ENCODE measurements at regions not wholly inside any gene's neighbourhood (a gene's known extent, or its start where the extent isn't known, plus 50 kb on each side); places are given as distances from the start of the nearest gene placed in this dataset.
A peak's percentile ranks its signal among the peaks of the same experiment; 100 is the strongest.

DNA sequence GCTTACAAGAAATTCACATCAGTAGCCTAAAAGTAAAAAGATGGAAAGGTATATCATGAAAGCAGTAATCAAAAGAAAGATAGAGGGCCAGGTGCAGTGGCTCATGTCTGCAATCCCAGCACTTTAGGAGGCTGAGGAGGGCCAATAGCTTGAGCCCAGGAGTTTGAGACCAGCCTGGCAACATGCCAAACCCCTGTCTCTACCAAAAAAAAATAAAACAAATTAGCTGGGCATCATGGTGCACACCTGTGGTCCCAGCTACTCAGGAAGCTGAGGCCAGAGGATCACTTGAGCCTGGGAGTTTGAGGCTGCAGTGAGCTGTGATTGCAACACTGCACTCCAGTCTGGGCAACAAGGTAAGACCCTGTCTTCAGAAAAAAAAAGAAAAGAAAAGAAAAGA is 55.5 kb downstream of the GSPT2 start:
- Histone ChIP-seq H3K36me3 (ENCODE audit: control insufficient read depth in 2 of 2, insufficient read depth in 2 of 2, low read length in 1 of 2) (no peaks in the 10 kb centered on the region), H3K4me3 (ENCODE audit: low read depth in 1 of 2, low read length in 2 of 2) (no peak overlapping the region), H3K9me3 (ENCODE audit: control insufficient read depth in 2 of 2, insufficient read depth in 1 of 2, low read depth in 1 of 2, low read length in 1 of 2) (no peaks in the 10 kb centered on the region), H3K27me3 (ENCODE audit: control insufficient read depth in 1 of 2, insufficient read depth in 2 of 2, low read length in 2 of 2) (peaks cover 0 to 3% of the 10 kb centered on the region in 2 donors), H3K27ac (ENCODE audit: low read depth in 2 of 2, low read length in 1 of 2) (no peak overlapping the region), H3K4me1 (ENCODE audit: control insufficient read depth in 2 of 2, insufficient read depth in 2 of 2, low read length in 1 of 2) (no peaks in the 10 kb centered on the region)

DNA sequence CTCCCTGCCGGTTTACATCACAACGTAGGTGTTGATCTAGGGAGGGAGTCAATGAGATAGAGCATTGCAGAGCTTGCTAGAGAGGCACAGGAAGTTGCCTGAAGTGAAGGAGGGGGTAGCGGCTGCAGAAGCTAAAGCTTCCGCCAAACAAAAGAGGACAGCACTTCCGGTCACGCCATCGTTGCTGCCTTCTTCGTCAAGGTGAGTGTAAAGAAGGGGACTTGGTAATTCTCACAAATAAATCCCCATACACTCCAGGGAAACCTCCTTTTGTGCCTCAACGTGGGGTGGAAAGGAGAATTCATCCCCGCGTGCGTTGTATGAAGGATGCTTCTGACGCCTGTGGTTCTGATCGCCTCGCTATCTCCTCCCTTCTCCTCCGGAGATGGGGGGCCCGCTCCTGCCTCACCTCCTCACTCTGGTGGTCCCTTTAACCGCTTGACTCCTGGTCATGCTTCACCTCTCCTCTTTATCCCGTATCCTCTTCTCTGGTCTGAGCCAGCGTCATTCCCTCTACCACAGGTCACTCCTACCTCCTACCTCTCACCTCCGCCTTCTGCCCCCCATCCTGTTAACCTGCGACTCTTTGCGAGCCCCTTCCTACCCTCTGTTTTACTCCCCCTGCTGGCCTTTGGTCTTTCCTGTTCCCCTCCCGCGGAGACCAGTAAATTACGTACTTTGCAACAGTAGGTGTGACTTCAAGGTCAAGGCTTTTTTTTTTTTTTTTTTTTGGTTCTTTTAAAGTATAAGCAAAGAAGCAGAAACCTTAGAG is 59.9 kb downstream of the GSPT2 start:
- H3K27ac ChIP-seq (ENCODE audit: low read depth in 2 of 2, low read length in 1 of 2) = no peak overlapping the region
- H3K9me3 ChIP-seq (ENCODE audit: control insufficient read depth in 2 of 2, insufficient read depth in 1 of 2, low read depth in 1 of 2, low read length in 1 of 2) = no peaks in the 10 kb centered on the region
- H3K36me3 ChIP-seq (ENCODE audit: control insufficient read depth in 2 of 2, insufficient read depth in 2 of 2, low read length in 1 of 2) = no peaks in the 10 kb centered on the region
- H3K27me3 ChIP-seq (ENCODE audit: control insufficient read depth in 1 of 2, insufficient read depth in 2 of 2, low read length in 2 of 2) = peaks cover 0 to 3% of the 10 kb centered on the region in 2 donors
- H3K4me1 ChIP-seq (ENCODE audit: control insufficient read depth in 2 of 2, insufficient read depth in 2 of 2, low read length in 1 of 2) = no peaks in the 10 kb centered on the region
- WGBS, 2 donors = 1 to 17% methylated on average over 26 of the region's 26 CpGs
- H3K4me3 ChIP-seq (ENCODE audit: low read depth in 1 of 2, low read length in 2 of 2) = peak overlapping the region; percentile 57 to 72

- H3K4me1 ChIP-seq (ENCODE audit: control insufficient read depth in 2 of 2, insufficient read depth in 2 of 2, low read length in 1 of 2) = no peaks in the 10 kb centered on the region
- no peaks in the 10 kb centered on the region for H3K36me3 ChIP-seq (ENCODE audit: control insufficient read depth in 2 of 2, insufficient read depth in 2 of 2, low read length in 1 of 2)
- 60 to 69% methylated on average over 3 of the region's 3 CpGs for WGBS, 2 donors
- no peaks in the 10 kb centered on the region for H3K27me3 ChIP-seq (ENCODE audit: control insufficient read depth in 1 of 2, insufficient read depth in 2 of 2, low read length in 2 of 2)
- no peak overlapping the region for H3K27ac ChIP-seq (ENCODE audit: low read depth in 2 of 2, low read length in 1 of 2)
- no peaks in the 10 kb centered on the region for H3K9me3 ChIP-seq (ENCODE audit: control insufficient read depth in 2 of 2, insufficient read depth in 1 of 2, low read depth in 1 of 2, low read length in 1 of 2)
- H3K4me3 ChIP-seq (ENCODE audit: low read depth in 1 of 2, low read length in 2 of 2) = peak overlapping the region in 1 of 2 donors; percentile 57
These were observed 60.6 kb downstream of the GSPT2 start for GRCh38 chrX:51803833-51804232.

DNA sequence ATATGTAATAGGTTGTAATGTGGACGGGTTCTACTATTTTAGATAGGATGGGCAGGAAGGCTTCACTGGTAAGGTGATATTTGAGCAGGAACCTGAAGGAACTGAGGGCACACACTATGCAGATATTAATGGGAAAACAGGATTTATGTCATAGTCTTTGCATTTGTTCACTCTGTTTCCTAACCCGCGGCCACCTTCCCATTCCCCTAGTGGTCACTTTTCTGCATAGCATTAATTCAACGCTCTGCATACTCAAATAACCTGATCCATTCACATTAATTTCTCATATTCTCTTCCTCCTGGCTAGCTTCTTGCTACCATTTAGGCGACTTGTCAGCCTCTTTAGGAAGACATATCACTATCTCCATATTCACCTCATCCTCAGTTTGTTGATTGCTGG is 61.5 kb downstream of the GSPT2 start:
- Histone ChIP-seq H3K27ac (ENCODE audit: low read depth in 2 of 2, low read length in 1 of 2) (no peak overlapping the region), H3K4me3 (ENCODE audit: low read depth in 1 of 2, low read length in 2 of 2) (no peak overlapping the region)
- WGBS, 2 donors = 83 to 90% methylated on average over 5 of the region's 5 CpGs

DNA sequence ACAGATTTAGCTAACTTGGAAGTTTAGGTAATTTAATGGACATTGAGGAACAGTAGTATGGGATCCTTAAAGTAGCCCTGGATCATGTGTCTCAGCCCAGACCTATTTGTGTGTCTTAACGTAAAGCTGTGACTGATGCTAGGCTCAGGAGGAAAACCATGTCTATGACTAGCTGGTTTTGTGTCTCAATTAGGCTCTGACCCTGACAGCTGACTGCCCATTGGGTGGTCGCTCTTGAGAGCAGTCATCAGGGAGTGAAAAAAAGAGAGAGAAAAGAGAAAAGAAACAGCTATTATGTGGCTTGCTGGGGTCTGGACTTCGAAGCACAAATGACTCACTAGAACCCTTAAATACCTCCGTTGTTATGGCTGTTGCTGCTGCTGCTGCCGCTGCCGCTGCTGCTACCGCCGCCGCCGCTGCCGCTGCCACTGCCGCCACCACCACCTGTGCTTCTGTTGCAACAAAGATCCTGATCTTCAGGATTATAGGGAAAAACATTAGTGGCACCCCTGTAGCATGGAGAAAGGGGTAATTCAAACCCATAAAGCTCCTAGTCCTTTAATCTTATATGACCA is 70.7 kb downstream of the GSPT2 start:
- no peaks in the 10 kb centered on the region for H3K9me3 ChIP-seq (ENCODE audit: control insufficient read depth in 2 of 2, insufficient read depth in 1 of 2, low read depth in 1 of 2, low read length in 1 of 2)
- no peak overlapping the region for H3K27ac ChIP-seq (ENCODE audit: low read depth in 2 of 2, low read length in 1 of 2)
- 87 to 97% methylated on average over 12 of the region's 12 CpGs for WGBS, 2 donors
- no peaks in the 10 kb centered on the region for H3K36me3 ChIP-seq (ENCODE audit: control insufficient read depth in 2 of 2, insufficient read depth in 2 of 2, low read length in 1 of 2)
- no peaks in the 10 kb centered on the region for H3K4me1 ChIP-seq (ENCODE audit: control insufficient read depth in 2 of 2, insufficient read depth in 2 of 2, low read length in 1 of 2)
- H3K27me3 ChIP-seq (ENCODE audit: control insufficient read depth in 1 of 2, insufficient read depth in 2 of 2, low read length in 2 of 2) = no peaks in the 10 kb centered on the region
- no peak overlapping the region for H3K4me3 ChIP-seq (ENCODE audit: low read depth in 1 of 2, low read length in 2 of 2)

More for the DNA sequence above, 61.5 kb downstream of the GSPT2 start:
- H3K27me3 ChIP-seq (ENCODE audit: control insufficient read depth in 1 of 2, insufficient read depth in 2 of 2, low read length in 2 of 2) = no peaks in the 10 kb centered on the region
- no peaks in the 10 kb centered on the region for H3K36me3 ChIP-seq (ENCODE audit: control insufficient read depth in 2 of 2, insufficient read depth in 2 of 2, low read length in 1 of 2)
- H3K9me3 ChIP-seq (ENCODE audit: control insufficient read depth in 2 of 2, insufficient read depth in 1 of 2, low read depth in 1 of 2, low read length in 1 of 2) = no peaks in the 10 kb centered on the region
- H3K4me1 ChIP-seq (ENCODE audit: control insufficient read depth in 2 of 2, insufficient read depth in 2 of 2, low read length in 1 of 2) = no peaks in the 10 kb centered on the region

GRCh38 chrX:51824061-51824460 is 69.4 kb upstream of the MAGED1 start:
- 67 to 85% methylated on average over 1 of the region's 1 CpG for WGBS, 2 donors
- no peaks in the 10 kb centered on the region for H3K9me3 ChIP-seq (ENCODE audit: control insufficient read depth in 2 of 2, insufficient read depth in 1 of 2, low read depth in 1 of 2, low read length in 1 of 2)
- no peak overlapping the region for H3K27ac ChIP-seq (ENCODE audit: low read depth in 2 of 2, low read length in 1 of 2)
- H3K4me1 ChIP-seq (ENCODE audit: control insufficient read depth in 2 of 2, insufficient read depth in 2 of 2, low read length in 1 of 2) = no peaks in the 10 kb centered on the region
- no peaks in the 10 kb centered on the region for H3K36me3 ChIP-seq (ENCODE audit: control insufficient read depth in 2 of 2, insufficient read depth in 2 of 2, low read length in 1 of 2)
- no peak overlapping the region for H3K4me3 ChIP-seq (ENCODE audit: low read depth in 1 of 2, low read length in 2 of 2)
- H3K27me3 ChIP-seq (ENCODE audit: control insufficient read depth in 1 of 2, insufficient read depth in 2 of 2, low read length in 2 of 2) = no peaks in the 10 kb centered on the region

DNA sequence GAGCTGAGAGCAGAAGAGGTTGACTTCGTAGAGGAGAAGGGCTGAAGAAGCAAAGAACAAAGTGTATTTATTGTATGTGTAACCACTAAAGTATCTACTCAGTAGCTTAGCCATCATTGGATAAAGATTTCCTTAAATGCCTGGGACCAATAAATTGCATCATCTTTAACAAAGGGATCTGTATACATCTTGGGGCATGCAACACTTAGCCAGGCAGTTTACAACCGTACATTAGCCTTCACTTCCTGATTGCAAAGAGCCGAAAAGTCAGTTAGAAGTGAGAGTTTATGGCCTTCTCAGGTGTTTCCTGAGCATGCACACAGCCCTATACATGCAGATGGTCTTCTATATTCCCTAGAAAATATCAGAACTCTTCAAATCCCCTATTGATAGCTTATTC is 68.0 kb upstream of the MAGED1 start:
- Histone ChIP-seq H3K9me3 (ENCODE audit: control insufficient read depth in 2 of 2, insufficient read depth in 1 of 2, low read depth in 1 of 2, low read length in 1 of 2) (no peaks in the 10 kb centered on the region), H3K27ac (ENCODE audit: low read depth in 2 of 2, low read length in 1 of 2) (no peak overlapping the region), H3K4me3 (ENCODE audit: low read depth in 1 of 2, low read length in 2 of 2) (no peak overlapping the region), H3K36me3 (ENCODE audit: control insufficient read depth in 2 of 2, insufficient read depth in 2 of 2, low read length in 1 of 2) (no peaks in the 10 kb centered on the region), H3K4me1 (ENCODE audit: control insufficient read depth in 2 of 2, insufficient read depth in 2 of 2, low read length in 1 of 2) (no peaks in the 10 kb centered on the region), H3K27me3 (ENCODE audit: control insufficient read depth in 1 of 2, insufficient read depth in 2 of 2, low read length in 2 of 2) (no peaks in the 10 kb centered on the region)
- WGBS, 2 donors = 79 to 88% methylated on average over 3 of the region's 3 CpGs

DNA sequence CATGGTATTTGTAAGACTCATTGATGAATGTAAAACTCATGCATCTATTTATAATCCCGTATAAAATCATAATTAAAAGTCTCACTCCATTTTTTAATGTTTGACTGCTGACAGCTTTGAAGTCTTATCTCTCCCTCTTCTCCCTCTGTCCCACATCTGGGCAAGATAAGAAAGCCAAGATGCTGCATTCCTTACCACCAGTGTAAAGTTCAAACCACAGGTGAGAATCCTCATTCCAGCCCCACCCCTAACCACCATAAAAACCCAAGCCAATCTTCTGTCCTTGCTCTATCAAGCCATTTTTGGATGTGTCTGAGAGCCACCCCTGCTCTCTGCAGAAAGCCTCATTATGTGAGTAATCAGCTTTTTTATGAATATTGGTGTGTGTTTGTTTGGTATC is 59.3 kb upstream of the MAGED1 start:
- H3K9me3 ChIP-seq (ENCODE audit: control insufficient read depth in 2 of 2, insufficient read depth in 1 of 2, low read depth in 1 of 2, low read length in 1 of 2) = no peaks in the 10 kb centered on the region
- no peaks in the 10 kb centered on the region for H3K36me3 ChIP-seq (ENCODE audit: control insufficient read depth in 2 of 2, insufficient read depth in 2 of 2, low read length in 1 of 2)
- H3K4me1 ChIP-seq (ENCODE audit: control insufficient read depth in 2 of 2, insufficient read depth in 2 of 2, low read length in 1 of 2) = no peaks in the 10 kb centered on the region
- no peak overlapping the region for H3K27ac ChIP-seq (ENCODE audit: low read depth in 2 of 2, low read length in 1 of 2)
- no peak overlapping the region for H3K4me3 ChIP-seq (ENCODE audit: low read depth in 1 of 2, low read length in 2 of 2)
- H3K27me3 ChIP-seq (ENCODE audit: control insufficient read depth in 1 of 2, insufficient read depth in 2 of 2, low read length in 2 of 2) = no peaks in the 10 kb centered on the region
- 43 to 61% methylated on average over 1 of the region's 1 CpG for WGBS, 2 donors

GRCh38 chrX:51836823-51837222 is 56.6 kb upstream of the MAGED1 start:
- H3K4me1 ChIP-seq (ENCODE audit: control insufficient read depth in 2 of 2, insufficient read depth in 2 of 2, low read length in 1 of 2) = no peaks in the 10 kb centered on the region
- no peak overlapping the region for H3K4me3 ChIP-seq (ENCODE audit: low read depth in 1 of 2, low read length in 2 of 2)
- no peak overlapping the region for H3K27ac ChIP-seq (ENCODE audit: low read depth in 2 of 2, low read length in 1 of 2)
- 90 to 96% methylated on average over 5 of the region's 5 CpGs for WGBS, 2 donors
- no peaks in the 10 kb centered on the region for H3K27me3 ChIP-seq (ENCODE audit: control insufficient read depth in 1 of 2, insufficient read depth in 2 of 2, low read length in 2 of 2)
- no peaks in the 10 kb centered on the region for H3K9me3 ChIP-seq (ENCODE audit: control insufficient read depth in 2 of 2, insufficient read depth in 1 of 2, low read depth in 1 of 2, low read length in 1 of 2)
- no peaks in the 10 kb centered on the region for H3K36me3 ChIP-seq (ENCODE audit: control insufficient read depth in 2 of 2, insufficient read depth in 2 of 2, low read length in 1 of 2)

GRCh38 chrX:51837451-51837850 is 56.0 kb upstream of the MAGED1 start:
- no peaks in the 10 kb centered on the region for H3K27me3 ChIP-seq (ENCODE audit: control insufficient read depth in 1 of 2, insufficient read depth in 2 of 2, low read length in 2 of 2)
- no peak overlapping the region for H3K27ac ChIP-seq (ENCODE audit: low read depth in 2 of 2, low read length in 1 of 2)
- H3K9me3 ChIP-seq (ENCODE audit: control insufficient read depth in 2 of 2, insufficient read depth in 1 of 2, low read depth in 1 of 2, low read length in 1 of 2) = no peaks in the 10 kb centered on the region
- 55 to 69% methylated on average over 3 of the region's 3 CpGs for WGBS, 2 donors
- H3K4me1 ChIP-seq (ENCODE audit: control insufficient read depth in 2 of 2, insufficient read depth in 2 of 2, low read length in 1 of 2) = no peaks in the 10 kb centered on the region
- no peaks in the 10 kb centered on the region for H3K36me3 ChIP-seq (ENCODE audit: control insufficient read depth in 2 of 2, insufficient read depth in 2 of 2, low read length in 1 of 2)
- H3K4me3 ChIP-seq (ENCODE audit: low read depth in 1 of 2, low read length in 2 of 2) = no peak overlapping the region

Data from esophagus (tissue), 2 donors.